ENCODE measurements at regions not wholly inside any gene's neighbourhood (a gene's known extent, or its start where the extent isn't known, plus 50 kb on each side); places are given as distances from the start of the nearest gene placed in this dataset.

- DNase-seq: no peak
Measured at GRCh38 chr12:127690161-127690560, 576.8 kb upstream of the TMEM132C start.

- DNase-seq: no peak
Measured at GRCh38 chr12:127696963-127697362, 570.0 kb upstream of the TMEM132C start.

- no peak for DNase-seq
Measured at GRCh38 chr12:127703026-127703425, 563.9 kb upstream of the TMEM132C start.

GRCh38 chr12:127711108-127711507, 555.9 kb upstream of the TMEM132C start:
- no peak for DNase-seq

GRCh38 chr12:127712561-127712960, 554.4 kb upstream of the TMEM132C start:
- DNase-seq: no peak

GRCh38 chr12:127716166-127716565, 550.8 kb upstream of the TMEM132C start:
- DNase-seq: no peak

- DNase-seq: no peak
Measured at GRCh38 chr12:127717278-127717677, 549.7 kb upstream of the TMEM132C start.

GRCh38 chr12:127720334-127720733, 546.6 kb upstream of the TMEM132C start:
- peak; percentile 60 for DNase-seq

- DNase-seq: no peak
Measured at GRCh38 chr12:127722611-127723010, 544.4 kb upstream of the TMEM132C start.

GRCh38 chr12:127723251-127723650, 543.7 kb upstream of the TMEM132C start:
- no peak for DNase-seq

- no peak for DNase-seq
Measured at GRCh38 chr12:127726671-127727315, 540.2 kb upstream of the TMEM132C start.

GRCh38 chr12:127728285-127728684, 538.7 kb upstream of the TMEM132C start:
- no peak for DNase-seq

GRCh38 chr12:127728729-127729128, 538.2 kb upstream of the TMEM132C start:
- DNase-seq: no peak

- DNase-seq: no peak
Measured at GRCh38 chr12:127729381-127729780, 537.6 kb upstream of the TMEM132C start.

- DNase-seq: no peak
Measured at GRCh38 chr12:127731657-127732056, 535.3 kb upstream of the TMEM132C start.

- no peak for DNase-seq
Measured at GRCh38 chr12:127742231-127742630, 524.7 kb upstream of the TMEM132C start.

- no peak for DNase-seq
Measured at GRCh38 chr12:127745469-127746212, 521.3 kb upstream of the TMEM132C start.

- no peak for DNase-seq
Measured at GRCh38 chr12:127749416-127749815, 517.6 kb upstream of the TMEM132C start.

- no peak for DNase-seq
Measured at GRCh38 chr12:127750076-127750840, 516.7 kb upstream of the TMEM132C start.

GRCh38 chr12:127752802-127753201, 514.2 kb upstream of the TMEM132C start:
- no peak for DNase-seq

GRCh38 chr12:127760357-127760756, 506.6 kb upstream of the TMEM132C start:
- no peak for DNase-seq

GRCh38 chr12:127760996-127761395, 506.0 kb upstream of the TMEM132C start:
- DNase-seq: no peak

GRCh38 chr12:127761880-127762279, 505.1 kb upstream of the TMEM132C start:
- DNase-seq: no peak

GRCh38 chr12:127767656-127768055, 499.3 kb upstream of the TMEM132C start:
- peak; percentile 27 for DNase-seq
